Esophagus muscularis mucosa (tissue), 4 donors: ENCODE measurements at regions not wholly inside any gene's neighbourhood (a gene's known extent, or its start where the extent isn't known, plus 50 kb on each side); places are given as distances from the start of the nearest gene placed in this dataset.

Experiments
- DNase-seq: peaks from one replicate; pipeline ENCODE4 v3.0.0-alpha.2; 2017; ENCODE audit errors: extremely low spot score
- H3K27ac ChIP-seq, 4 donors: fragments of 200-600 bp; sonication (generic); replicated peaks in 1 of 4; 1 replicate in 3 of 4; 2 replicates in 1 of 4; pipeline ENCODE4 v1.5.1; 2016 to 2019; ENCODE audit warnings: mild to moderate bottlenecking in 1 of 4
- H3K27me3 ChIP-seq, 4 donors: fragments of 200-600 bp; sonication (generic); one replicate each; pipeline versions ENCODE4 v1.5.1 to v1.6.0; 2016 to 2019
- H3K36me3 ChIP-seq, 4 donors: fragments of 200-600 bp; sonication (generic); one replicate each; pipeline ENCODE4 v1.5.1; 2016 to 2019
- H3K4me1 ChIP-seq, 4 donors: fragments of 200-600 bp; sonication (generic); one replicate each; pipeline ENCODE4 v1.5.1; 2016 to 2019
- H3K4me3 ChIP-seq, 4 donors: fragments of 200-600 bp; sonication (generic); 1 replicate in 2 of 4; 2 replicates in 2 of 4; pipeline ENCODE4 v1.5.1; 2016 to 2019; ENCODE audit warnings: mild to moderate bottlenecking in 4 of 4, moderate library complexity in 1 of 4
- H3K9me3 ChIP-seq, 4 donors: fragments of 200-600 bp; sonication (generic); 1 replicate in 3 of 4; 2 replicates in 1 of 4; pipeline ENCODE4 v1.5.1; 2016 to 2019
- CTCF ChIP-seq, 3 experiments: fragments of 200-600 bp in 2 of 3; fragments of 450-650 bp in 1 of 3; sonication (generic) in 2 of 3; IDR thresholded peaks; one replicate each; pipeline ENCODE4 v1.5.1; 2017 to 2019; ENCODE audit warnings: antibody characterized with exemption in 3 of 3, mild to moderate bottlenecking in 2 of 3, moderate library complexity in 1 of 3
- EP300 ChIP-seq: sonication (generic); formaldehyde crosslinking; IDR thresholded peaks from one replicate; pipeline ENCODE4 v1.6.1; 2017; ENCODE audit warnings: antibody characterized with exemption
- POLR2A ChIP-seq: fragments of 450-650 bp; IDR thresholded peaks from one replicate; pipeline ENCODE4 v1.6.1; 2017; ENCODE audit warnings: antibody characterized with exemption, moderate library complexity, mild to moderate bottlenecking, low read depth
- POLR2AphosphoS5 ChIP-seq, 2 donors: sonication (generic); formaldehyde crosslinking; IDR thresholded peaks; one replicate each; pipeline ENCODE4 v1.6.1; 2017; ENCODE audit warnings: antibody characterized with exemption in 2 of 2
- WGBS: methylation state at CpG from one replicate; pipeline ENCODE4 v1.1.5; 2018; 5-methylcytosine and 5-hydroxymethylcytosine counted together
- intact Hi-C: fragments of 100-400 bp; cut with DNase I; formaldehyde crosslinking; loops from one replicate; pipeline ENCODE4 v1.15.1; 2023

- TF ChIP-seq POLR2AphosphoS5 (IDR thresholded peaks at IDR 0.05) (no peak), CTCF (IDR thresholded peaks at IDR 0.05) (no peak), EP300 (no peak), POLR2A (no peak)
- Histone ChIP-seq H3K4me3 (no peak overlapping the region), H3K4me1 (no peaks in the 10 kb centered on the region), H3K9me3 (no peaks in the 10 kb centered on the region), H3K27me3 (peaks cover 0 to 3% (median 0%) of the 10 kb centered on the region in 4 donors), H3K27ac (no peak overlapping the region), H3K36me3 (no peaks in the 10 kb centered on the region)
- intact Hi-C loops, result no loop called here
- DNase-seq, result no peak
- 49% methylated on average over 4 of the region's 4 CpGs for WGBS
These were observed 245.9 kb upstream of the ELAC2 start for GRCh38 chr17:13263746-13264145.

GRCh38 chr17:13256545-13256944 lies 238.7 kb upstream of the ELAC2 start:
- no peaks in the 10 kb centered on the region for H3K4me1 ChIP-seq
- intact Hi-C loops, result no loop called here
- 94% methylated on average over 3 of the region's 3 CpGs for WGBS

GRCh38 chr17:13253733-13254410 lies 236.0 kb upstream of the ELAC2 start:
- H3K36me3 ChIP-seq, result no peaks in the 10 kb centered on the region
- 44% methylated on average over 3 of the region's 3 CpGs for WGBS
- TF ChIP-seq CTCF (IDR thresholded peaks at IDR 0.05) (no peak), POLR2AphosphoS5 (IDR thresholded peaks at IDR 0.05) (no peak)
- peaks cover 0 to 2% (median under 1%) of the 10 kb centered on the region in 4 donors for H3K9me3 ChIP-seq
- H3K4me3 ChIP-seq, result no peak overlapping the region
- no peaks in the 10 kb centered on the region for H3K4me1 ChIP-seq
- no peaks in the 10 kb centered on the region for H3K27me3 ChIP-seq
- H3K27ac ChIP-seq, result no peak overlapping the region
- intact Hi-C loops, result no loop called here
- no peak for DNase-seq

More at GRCh38 chr17:13256545-13256944, 238.7 kb upstream of the ELAC2 start:
- Histone ChIP-seq H3K27me3 (no peaks in the 10 kb centered on the region), H3K4me3 (no peak overlapping the region), H3K9me3 (no peaks in the 10 kb centered on the region), H3K27ac (no peak overlapping the region), H3K36me3 (no peaks in the 10 kb centered on the region)
- TF ChIP-seq EP300, result no peak
- no peak for TF ChIP-seq CTCF (IDR thresholded peaks at IDR 0.05)
- no peak for TF ChIP-seq POLR2A
- no peak for TF ChIP-seq POLR2AphosphoS5 (IDR thresholded peaks at IDR 0.05)
- DNase-seq, result no peak

- H3K9me3 ChIP-seq, result peaks cover 0 to 7% (median 2%) of the 10 kb centered on the region in 4 donors
- no peak overlapping the region for H3K4me3 ChIP-seq
- 89% methylated on average over 5 of the region's 5 CpGs for WGBS
- H3K27me3 ChIP-seq, result no peaks in the 10 kb centered on the region
- H3K36me3 ChIP-seq, result no peaks in the 10 kb centered on the region
- TF ChIP-seq POLR2AphosphoS5 (IDR thresholded peaks at IDR 0.05) (no peak), EP300 (no peak), CTCF (IDR thresholded peaks at IDR 0.05) (no peak), POLR2A (no peak)
- H3K27ac ChIP-seq, result no peak overlapping the region
- H3K4me1 ChIP-seq, result no peaks in the 10 kb centered on the region
- DNase-seq, result no peak
- intact Hi-C loops, result no loop called here
These were observed 226.7 kb upstream of the ELAC2 start for GRCh38 chr17:13244513-13244912.

GRCh38 chr17:13243585-13243984 lies 225.8 kb upstream of the ELAC2 start:
- Histone ChIP-seq H3K36me3 (no peaks in the 10 kb centered on the region), H3K4me1 (no peaks in the 10 kb centered on the region), H3K4me3 (no peak overlapping the region), H3K27ac (no peak overlapping the region), H3K9me3 (peaks cover 0 to 4% (median 0%) of the 10 kb centered on the region in 4 donors), H3K27me3 (no peaks in the 10 kb centered on the region)
- TF ChIP-seq POLR2AphosphoS5 (IDR thresholded peaks at IDR 0.05) (no peak), EP300 (no peak), CTCF (IDR thresholded peaks at IDR 0.05) (no peak), POLR2A (no peak)
- intact Hi-C loops, result no loop called here
- no peak for DNase-seq
- WGBS, result 91% methylated on average over 4 of the region's 4 CpGs
